Large intestine (tissue), 3 donors: ENCODE measurements at regions not wholly inside any gene's neighbourhood (a gene's known extent, or its start where the extent isn't known, plus 50 kb on each side); places are given as distances from the start of the nearest gene placed in this dataset.
"Not testable (repeated sequence)": the region's sequence is repeated elsewhere in the genome, so short reads cannot be mapped to it uniquely, and the experiment has no call there.

Experiments
- DNase-seq, 2 donors: peaks; one replicate each; pipeline versions ENCODE4 v3.0.0 to v3.0.0-alpha.2; 2013
- H3K27ac ChIP-seq: one replicate; pipeline ENCODE4 v1.5.1; 2013; ENCODE audit warnings: low read length
- H3K27me3 ChIP-seq: 2 replicates; pipeline ENCODE4 v1.6.1; 2013; ENCODE audit warnings: low read length; ENCODE audit not compliant: control insufficient read depth, insufficient read depth
- H3K36me3 ChIP-seq: 2 replicates; pipeline ENCODE4 v1.6.1; 2013; ENCODE audit warnings: low read length; ENCODE audit not compliant: control insufficient read depth, insufficient read depth
- H3K4me1 ChIP-seq: one replicate; pipeline ENCODE4 v1.6.1; 2013; ENCODE audit warnings: low read length; ENCODE audit not compliant: control insufficient read depth, insufficient read depth
- H3K4me3 ChIP-seq: one replicate; pipeline ENCODE4 v1.5.1; 2013; ENCODE audit warnings: low read length
- H3K9me3 ChIP-seq: one replicate; pipeline ENCODE4 v1.6.1; 2013; ENCODE audit warnings: mild to moderate bottlenecking, low read depth, low read length, moderate library complexity; ENCODE audit not compliant: control insufficient read depth
- WGBS: methylation state at CpG from one replicate; pipeline ENCODE4 v1.1.5; 2013; ENCODE audit warnings: low lambda C conversion rate; ENCODE audit not compliant: insufficient coverage; 5-methylcytosine and 5-hydroxymethylcytosine counted together

GRCh38 chr20:61092251-61092650 is 159.8 kb upstream of the CDH4 start:
- no peaks in the 10 kb centered on the region for H3K36me3 ChIP-seq
- H3K27me3 ChIP-seq, result no peaks in the 10 kb centered on the region
- H3K27ac ChIP-seq, result no peak overlapping the region
- no peaks in the 10 kb centered on the region for H3K9me3 ChIP-seq
- WGBS, result no CpG with 5 or more reads among the region's 9 CpGs
- H3K4me1 ChIP-seq, result no peaks in the 10 kb centered on the region
- H3K4me3 ChIP-seq, result no peak overlapping the region
- DNase-seq, result no peak

GRCh38 chr20:61094581-61094980 is 157.5 kb upstream of the CDH4 start:
- H3K4me3 ChIP-seq, result no peak overlapping the region
- no peak for DNase-seq
- H3K27me3 ChIP-seq, result no peaks in the 10 kb centered on the region
- no peaks in the 10 kb centered on the region for H3K9me3 ChIP-seq
- no CpG with 5 or more reads among the region's 1 CpG for WGBS
- H3K27ac ChIP-seq, result no peak overlapping the region
- no peaks in the 10 kb centered on the region for H3K36me3 ChIP-seq
- H3K4me1 ChIP-seq, result no peaks in the 10 kb centered on the region

- 93% methylated on average over 2 of the region's 2 CpGs for WGBS
- H3K36me3 ChIP-seq, result no peaks in the 10 kb centered on the region
- no peak overlapping the region for H3K4me3 ChIP-seq
- H3K27me3 ChIP-seq, result no peaks in the 10 kb centered on the region
- H3K27ac ChIP-seq, result no peak overlapping the region
- no peak for DNase-seq
- H3K4me1 ChIP-seq, result no peaks in the 10 kb centered on the region
- H3K9me3 ChIP-seq, result no peaks in the 10 kb centered on the region
Measured at GRCh38 chr20:61096463-61096862, 155.6 kb upstream of the CDH4 start.

- H3K36me3 ChIP-seq, result no peaks in the 10 kb centered on the region
- H3K27me3 ChIP-seq, result peaks cover 2% of the 10 kb centered on the region
- H3K9me3 ChIP-seq, result no peaks in the 10 kb centered on the region
- no peak for DNase-seq
- H3K4me1 ChIP-seq, result no peaks in the 10 kb centered on the region
- no peak overlapping the region for H3K27ac ChIP-seq
- no peak overlapping the region for H3K4me3 ChIP-seq
- WGBS, result no CpG with 5 or more reads among the region's 12 CpGs
Measured at GRCh38 chr20:61099806-61100205, 152.3 kb upstream of the CDH4 start.

- H3K4me3 ChIP-seq, result no peak overlapping the region
- no peaks in the 10 kb centered on the region for H3K36me3 ChIP-seq
- H3K4me1 ChIP-seq, result no peaks in the 10 kb centered on the region
- DNase-seq, result no peak
- no peaks in the 10 kb centered on the region for H3K9me3 ChIP-seq
- peaks cover 2% of the 10 kb centered on the region for H3K27me3 ChIP-seq
- WGBS, result no CpG with 5 or more reads among the region's 7 CpGs
- H3K27ac ChIP-seq, result no peak overlapping the region
Measured at GRCh38 chr20:61100489-61100888, 151.6 kb upstream of the CDH4 start.

- not testable (repeated sequence) for H3K9me3 ChIP-seq, H3K4me1 ChIP-seq, H3K27ac ChIP-seq, H3K27me3 ChIP-seq, H3K36me3 ChIP-seq, H3K4me3 ChIP-seq, DNase-seq
- WGBS, result no CpG with 5 or more reads among the region's 8 CpGs
Measured at GRCh38 chr20:61101321-61101720, 150.7 kb upstream of the CDH4 start.

- Histone ChIP-seq H3K4me3 (no peak overlapping the region), H3K9me3 (no peaks in the 10 kb centered on the region), H3K4me1 (no peaks in the 10 kb centered on the region), H3K27ac (no peak overlapping the region), H3K27me3 (peaks cover 2% of the 10 kb centered on the region), H3K36me3 (no peaks in the 10 kb centered on the region)
- WGBS, result no CpG with 5 or more reads among the region's 5 CpGs
- DNase-seq, result no peak
Measured at GRCh38 chr20:61104232-61104631, 147.8 kb upstream of the CDH4 start.

GRCh38 chr20:61105395-61105794 is 146.7 kb upstream of the CDH4 start:
- WGBS, result no CpG with 5 or more reads among the region's 4 CpGs

GRCh38 chr20:61106438-61106837 is 145.6 kb upstream of the CDH4 start:
- no peaks in the 10 kb centered on the region for H3K4me1 ChIP-seq
- WGBS, result 100% methylated on average over 1 of the region's 5 CpGs

More at GRCh38 chr20:61105395-61105794, 146.7 kb upstream of the CDH4 start:
- Histone ChIP-seq H3K4me1 (no peaks in the 10 kb centered on the region), H3K9me3 (no peaks in the 10 kb centered on the region), H3K27me3 (peaks cover 2% of the 10 kb centered on the region), H3K4me3 (no peak overlapping the region), H3K36me3 (no peaks in the 10 kb centered on the region), H3K27ac (no peak overlapping the region)
- DNase-seq, result no peak

GRCh38 chr20:61109221-61109805 is 142.7 kb upstream of the CDH4 start:
- H3K36me3 ChIP-seq, result no peaks in the 10 kb centered on the region
- no peaks in the 10 kb centered on the region for H3K27me3 ChIP-seq
- no peak overlapping the region for H3K4me3 ChIP-seq

More at GRCh38 chr20:61106438-61106837, 145.6 kb upstream of the CDH4 start:
- DNase-seq, result no peak
- H3K27me3 ChIP-seq, result peaks cover 2% of the 10 kb centered on the region
- no peak overlapping the region for H3K4me3 ChIP-seq
- H3K36me3 ChIP-seq, result no peaks in the 10 kb centered on the region
- no peaks in the 10 kb centered on the region for H3K9me3 ChIP-seq
- H3K27ac ChIP-seq, result no peak overlapping the region

GRCh38 chr20:61112515-61112914 is 139.5 kb upstream of the CDH4 start:
- no peaks in the 10 kb centered on the region for H3K36me3 ChIP-seq
- no peaks in the 10 kb centered on the region for H3K4me1 ChIP-seq
- no peak overlapping the region for H3K27ac ChIP-seq
- H3K4me3 ChIP-seq, result no peak overlapping the region
- WGBS, result 100% methylated on average over 1 of the region's 4 CpGs
- no peaks in the 10 kb centered on the region for H3K9me3 ChIP-seq
- DNase-seq, result no peak
- no peaks in the 10 kb centered on the region for H3K27me3 ChIP-seq

More at GRCh38 chr20:61109221-61109805, 142.7 kb upstream of the CDH4 start:
- H3K27ac ChIP-seq, result no peak overlapping the region
- no peaks in the 10 kb centered on the region for H3K4me1 ChIP-seq
- no CpG with 5 or more reads among the region's 17 CpGs for WGBS
- no peak for DNase-seq
- H3K9me3 ChIP-seq, result no peaks in the 10 kb centered on the region
